Heart left ventricle (tissue), 13 donors: ENCODE measurements at regions not wholly inside any gene's neighbourhood (a gene's known extent, or its start where the extent isn't known, plus 50 kb on each side); places are given as distances from the start of the nearest gene placed in this dataset.

Experiments
- POLR2A ChIP-seq, 2 donors: fragments of 450-650 bp; IDR thresholded peaks; one replicate each; pipeline ENCODE4 v1.6.1; 2017; ENCODE audit warnings: antibody characterized with exemption in 2 of 2, mild to moderate bottlenecking in 2 of 2, moderate library complexity in 2 of 2
- TF ChIP-seq, protein P1 (sequence below), 12 donors: fragments of 200-600 bp; sonication (generic) in 4 of 12; IDR thresholded peaks; one replicate each; pipeline versions ENCODE4 v1.5.0 to v1.8.0; 2018 to 2022; ENCODE audit warnings: antibody characterized with exemption in 12 of 12, mild to moderate bottlenecking in 5 of 12
- donor health status: ischemic (EF 13 %, LVEDD 7.1; RV severe dilation, severe dysfunction).
- donor health status: DM: no; HTN: yes; CAD: no.
- donor health status: DM: no; HTN: no; CAD: no.
- donor health status: ischemic (EF 25% LVEDD 6.9; RV normal size, moderate dysfunction).
- donor health status: ischemic (EF 25% LVEDD 5.7; RV mildly dilated, moderate dysfunction).
- donor health status: ischemic (EF 35%, LVEDD 5.7; RV mildly dilated, moderate dysfunction).
- donor health status: nonischemic (EF 11% LVEDD 7.7; RV severe dilation, severe dysfunction).
- donor health status: DM: yes; HTN: yes; CAD: no.
- donor health status: PGD.
- donor health status: ischemic (EF 29% LVEDD 5.4; RV normal size, mild dysfunction).
- donor health status: nonischemic (EF 23%, LVEDD 6.1; RV moderate dilation, normal function).

DNA sequence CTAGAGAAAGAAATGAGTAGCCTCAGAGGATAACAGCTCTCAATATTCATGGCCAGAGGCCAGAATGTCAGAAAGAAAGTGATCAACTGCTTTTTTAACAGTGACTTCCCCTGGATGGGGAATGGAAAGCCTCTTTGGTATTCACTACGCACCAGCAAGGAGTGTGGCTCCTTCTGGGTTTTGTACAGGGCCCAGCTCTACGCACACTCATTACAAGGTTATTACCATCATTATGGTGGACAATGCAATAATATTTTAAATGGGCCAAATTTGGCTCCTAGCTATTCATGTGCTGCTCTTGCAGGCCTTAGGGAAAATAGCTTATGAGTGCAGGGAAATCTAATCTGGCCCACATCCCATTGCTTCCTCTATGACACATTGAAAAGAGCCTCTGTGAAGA, 1149.5 kb upstream of the FANCL start:
- TF ChIP-seq, protein P1, sequence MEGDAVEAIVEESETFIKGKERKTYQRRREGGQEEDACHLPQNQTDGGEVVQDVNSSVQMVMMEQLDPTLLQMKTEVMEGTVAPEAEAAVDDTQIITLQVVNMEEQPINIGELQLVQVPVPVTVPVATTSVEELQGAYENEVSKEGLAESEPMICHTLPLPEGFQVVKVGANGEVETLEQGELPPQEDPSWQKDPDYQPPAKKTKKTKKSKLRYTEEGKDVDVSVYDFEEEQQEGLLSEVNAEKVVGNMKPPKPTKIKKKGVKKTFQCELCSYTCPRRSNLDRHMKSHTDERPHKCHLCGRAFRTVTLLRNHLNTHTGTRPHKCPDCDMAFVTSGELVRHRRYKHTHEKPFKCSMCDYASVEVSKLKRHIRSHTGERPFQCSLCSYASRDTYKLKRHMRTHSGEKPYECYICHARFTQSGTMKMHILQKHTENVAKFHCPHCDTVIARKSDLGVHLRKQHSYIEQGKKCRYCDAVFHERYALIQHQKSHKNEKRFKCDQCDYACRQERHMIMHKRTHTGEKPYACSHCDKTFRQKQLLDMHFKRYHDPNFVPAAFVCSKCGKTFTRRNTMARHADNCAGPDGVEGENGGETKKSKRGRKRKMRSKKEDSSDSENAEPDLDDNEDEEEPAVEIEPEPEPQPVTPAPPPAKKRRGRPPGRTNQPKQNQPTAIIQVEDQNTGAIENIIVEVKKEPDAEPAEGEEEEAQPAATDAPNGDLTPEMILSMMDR (IDR thresholded peaks at IDR 0.05): no peak
- TF ChIP-seq POLR2A (IDR thresholded peaks at IDR 0.05): no peak
